HUDEP-2 (cell line): ENCODE measurements at regions not wholly inside any gene's neighbourhood (a gene's known extent, or its start where the extent isn't known, plus 50 kb on each side); places are given as distances from the start of the nearest gene placed in this dataset.

Experiments
- DNase-seq, 76 experiments: peaks; one replicate each; lab custom pipeline; 2025; ENCODE audit not compliant: unreplicated experiment in 76 of 76; lab: John Stamatoyannopoulos, UW

- no peak for DNase-seq
Observed at GRCh38 chr1:38131024-38131585, 84.5 kb upstream of the POU3F1 start.

GRCh38 chr1:38129971-38130370 lies 83.4 kb upstream of the POU3F1 start:
- no peak for DNase-seq

GRCh38 chr1:38129473-38129872 lies 82.9 kb upstream of the POU3F1 start:
- no peak for DNase-seq

GRCh38 chr1:38128926-38129453 lies 82.4 kb upstream of the POU3F1 start:
- no peak for DNase-seq

GRCh38 chr1:38128511-38128910 lies 81.9 kb upstream of the POU3F1 start:
- no peak for DNase-seq

GRCh38 chr1:38127428-38127827 lies 80.8 kb upstream of the POU3F1 start:
- DNase-seq: no peak

GRCh38 chr1:38126970-38127369 lies 80.4 kb upstream of the POU3F1 start:
- no peak for DNase-seq

- DNase-seq: no peak
Observed at GRCh38 chr1:38125837-38126520, 79.4 kb upstream of the POU3F1 start.

- DNase-seq: no peak
Observed at GRCh38 chr1:38125016-38125415, 78.4 kb upstream of the POU3F1 start.

GRCh38 chr1:38123356-38124135 lies 77.0 kb upstream of the POU3F1 start:
- no peak for DNase-seq

- no peak for DNase-seq
Observed at GRCh38 chr1:38121231-38121680, 74.7 kb upstream of the POU3F1 start.

GRCh38 chr1:38120552-38121230 lies 74.1 kb upstream of the POU3F1 start:
- DNase-seq: no peak

GRCh38 chr1:38118976-38119375 lies 72.4 kb upstream of the POU3F1 start:
- DNase-seq: no peak

GRCh38 chr1:38117444-38117887 lies 70.9 kb upstream of the POU3F1 start:
- no peak for DNase-seq

GRCh38 chr1:38115682-38116202 lies 69.1 kb upstream of the POU3F1 start:
- DNase-seq: no peak

GRCh38 chr1:38115226-38115625 lies 68.6 kb upstream of the POU3F1 start:
- no peak for DNase-seq

GRCh38 chr1:38114241-38115026 lies 67.8 kb upstream of the POU3F1 start:
- no peak for DNase-seq

- DNase-seq: no peak
Observed at GRCh38 chr1:38113159-38113666, 66.6 kb upstream of the POU3F1 start.

GRCh38 chr1:38111589-38111988 lies 65.0 kb upstream of the POU3F1 start:
- DNase-seq: no peak

- DNase-seq: no peak
Observed at GRCh38 chr1:38105267-38105666, 58.7 kb upstream of the POU3F1 start.
